ENCODE measurements at regions not wholly inside any gene's neighbourhood (a gene's known extent, or its start where the extent isn't known, plus 50 kb on each side); places are given as distances from the start of the nearest gene placed in this dataset.

DNA sequence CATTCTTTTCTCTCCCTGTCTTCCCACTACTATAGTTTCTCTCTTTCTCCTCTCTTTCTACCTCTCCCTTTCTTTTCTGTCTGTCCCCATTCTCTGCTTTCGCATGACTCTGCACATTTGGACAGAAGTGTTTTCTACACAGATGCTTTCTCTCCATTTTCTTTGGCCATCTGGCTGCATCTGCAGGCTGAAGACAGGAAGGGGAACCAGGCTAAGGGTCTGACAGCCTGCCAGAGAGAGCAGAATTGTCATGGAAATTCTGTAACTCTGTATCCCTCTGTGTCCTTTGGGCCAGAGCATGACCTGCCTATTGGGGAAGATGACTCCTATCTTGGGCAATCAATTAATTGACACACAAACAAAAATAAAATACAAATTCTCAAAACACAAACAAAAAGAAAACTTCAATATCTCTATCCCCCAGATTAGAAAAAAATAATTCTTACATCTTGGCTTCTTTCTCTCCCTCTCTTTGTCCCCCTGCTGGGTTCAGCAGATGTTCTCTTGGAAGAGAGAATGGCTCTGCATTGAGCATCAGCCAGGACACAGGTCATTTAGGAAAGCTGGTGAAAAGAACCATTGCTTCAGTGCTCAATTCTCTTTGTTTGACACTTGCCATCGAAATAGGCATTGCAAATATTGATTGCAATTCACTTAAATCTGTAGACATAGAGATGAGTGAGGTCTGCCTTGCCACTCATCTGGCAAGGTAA, 415.9 kb upstream of the KLF4 start:
- 69 to 74% (median 72%) methylated on average over 2 of the region's 2 CpGs for WGBS, 4 donors
- Histone ChIP-seq H3K27ac (no peak overlapping the region), H3K9me3 (replicated peaks in 1 of 3) (no peaks in the 10 kb centered on the region), H3K4me3 (no peak overlapping the region), H3K4me1 (replicated peaks in 1 of 2) (no peaks in the 10 kb centered on the region), H3K36me3 (replicated peaks in 1 of 2) (no peaks in the 10 kb centered on the region), H3K27me3 (no peaks in the 10 kb centered on the region)
- DNase-seq = peak in 3 of 7 donors; percentile 18 to 27 (median 20)
- intact Hi-C loops (cut with DNase I) = no loop called here
- TF ChIP-seq, protein P1, sequence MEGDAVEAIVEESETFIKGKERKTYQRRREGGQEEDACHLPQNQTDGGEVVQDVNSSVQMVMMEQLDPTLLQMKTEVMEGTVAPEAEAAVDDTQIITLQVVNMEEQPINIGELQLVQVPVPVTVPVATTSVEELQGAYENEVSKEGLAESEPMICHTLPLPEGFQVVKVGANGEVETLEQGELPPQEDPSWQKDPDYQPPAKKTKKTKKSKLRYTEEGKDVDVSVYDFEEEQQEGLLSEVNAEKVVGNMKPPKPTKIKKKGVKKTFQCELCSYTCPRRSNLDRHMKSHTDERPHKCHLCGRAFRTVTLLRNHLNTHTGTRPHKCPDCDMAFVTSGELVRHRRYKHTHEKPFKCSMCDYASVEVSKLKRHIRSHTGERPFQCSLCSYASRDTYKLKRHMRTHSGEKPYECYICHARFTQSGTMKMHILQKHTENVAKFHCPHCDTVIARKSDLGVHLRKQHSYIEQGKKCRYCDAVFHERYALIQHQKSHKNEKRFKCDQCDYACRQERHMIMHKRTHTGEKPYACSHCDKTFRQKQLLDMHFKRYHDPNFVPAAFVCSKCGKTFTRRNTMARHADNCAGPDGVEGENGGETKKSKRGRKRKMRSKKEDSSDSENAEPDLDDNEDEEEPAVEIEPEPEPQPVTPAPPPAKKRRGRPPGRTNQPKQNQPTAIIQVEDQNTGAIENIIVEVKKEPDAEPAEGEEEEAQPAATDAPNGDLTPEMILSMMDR (IDR thresholded peaks at IDR 0.05) = no peak
- TF ChIP-seq POLR2A (IDR thresholded peaks at IDR 0.05) = no peak

DNA sequence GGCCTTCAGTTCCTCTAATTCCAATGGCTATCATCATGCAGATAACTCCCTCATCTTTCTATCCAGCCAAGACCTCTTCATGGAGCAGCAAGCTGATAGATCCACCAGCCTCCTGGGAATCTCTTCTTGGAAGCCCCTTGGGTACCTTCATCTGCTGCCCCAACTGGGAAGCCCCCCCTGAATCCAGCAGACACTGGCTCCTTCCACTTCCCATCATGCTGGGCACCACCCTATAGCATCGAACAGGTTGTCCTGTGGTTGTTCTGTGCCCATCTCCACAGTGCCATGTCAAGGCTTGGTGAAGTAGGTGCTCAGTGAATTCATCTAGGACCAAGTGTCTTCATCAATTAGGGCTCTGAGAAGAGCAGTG, 410.4 kb upstream of the KLF4 start:
- 81 to 100% (median 92%) methylated on average over 1 of the region's 1 CpG for WGBS, 4 donors

DNA sequence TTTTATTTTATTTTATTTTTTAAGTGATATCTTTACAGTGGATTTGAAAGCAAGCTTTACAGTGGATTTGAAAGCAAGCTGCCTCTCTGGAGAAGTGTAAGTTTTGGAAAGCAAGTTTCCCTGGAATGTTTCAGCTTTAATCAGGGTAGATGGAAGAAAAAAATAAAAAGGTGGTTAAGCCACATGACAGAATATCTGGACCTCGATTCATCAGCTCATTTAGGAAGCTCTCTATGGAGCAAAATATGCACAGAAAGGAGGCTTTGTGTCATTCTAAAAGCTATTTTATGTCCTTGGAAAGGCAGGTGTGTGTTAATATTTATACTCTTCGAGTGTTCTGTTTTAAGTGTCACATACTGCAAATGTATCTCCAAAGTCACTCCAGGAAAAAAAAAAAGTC, 409.2 kb upstream of the KLF4 start:
- DNase-seq = no peak
- intact Hi-C loops (cut with DNase I) = no loop called here
- no peak for TF ChIP-seq POLR2A (IDR thresholded peaks at IDR 0.05)
- TF ChIP-seq, protein P1 (IDR thresholded peaks at IDR 0.05) = no peak
- Histone ChIP-seq H3K4me3 (no peak overlapping the region), H3K9me3 (replicated peaks in 1 of 3) (no peaks in the 10 kb centered on the region), H3K27me3 (no peaks in the 10 kb centered on the region), H3K27ac (no peak overlapping the region), H3K36me3 (replicated peaks in 1 of 2) (no peaks in the 10 kb centered on the region), H3K4me1 (replicated peaks in 1 of 2) (no peaks in the 10 kb centered on the region)
- WGBS, 4 donors = 60 to 73% (median 67%) methylated on average over 2 of the region's 2 CpGs

More for the DNA sequence above, 410.4 kb upstream of the KLF4 start:
- intact Hi-C loops (cut with DNase I) = no loop called here
- no peak for DNase-seq
- TF ChIP-seq, protein P1 (IDR thresholded peaks at IDR 0.05) = no peak
- no peak for TF ChIP-seq POLR2A (IDR thresholded peaks at IDR 0.05)
- no peaks in the 10 kb centered on the region for H3K27me3 ChIP-seq
- no peaks in the 10 kb centered on the region for H3K36me3 ChIP-seq (replicated peaks in 1 of 2)
- H3K27ac ChIP-seq = no peak overlapping the region
- H3K4me1 ChIP-seq (replicated peaks in 1 of 2) = no peaks in the 10 kb centered on the region
- H3K9me3 ChIP-seq (replicated peaks in 1 of 3) = no peaks in the 10 kb centered on the region
- no peak overlapping the region for H3K4me3 ChIP-seq

DNA sequence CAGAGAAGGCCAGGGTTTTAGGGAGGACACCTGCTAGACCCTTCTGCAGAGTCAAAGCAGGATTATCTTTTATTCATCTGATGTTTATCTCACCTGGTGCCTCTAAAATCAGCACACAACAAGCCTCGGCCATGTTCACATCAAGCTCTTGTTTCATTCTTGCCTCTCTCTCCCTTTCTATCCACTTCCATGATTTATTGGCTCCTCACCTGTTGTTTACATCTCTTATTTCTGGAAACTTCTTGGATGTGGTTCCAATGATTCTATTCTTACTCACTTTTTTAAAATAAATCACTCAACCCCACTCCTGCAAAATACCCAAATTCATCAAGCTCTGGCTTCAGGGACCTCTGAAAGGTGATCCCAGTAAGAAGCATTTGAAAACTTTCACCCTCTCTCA, 407.0 kb upstream of the KLF4 start:
- DNase-seq = no peak
- intact Hi-C loops (cut with DNase I) = no loop called here
- no peaks in the 10 kb centered on the region for H3K9me3 ChIP-seq (replicated peaks in 1 of 3)
- no peaks in the 10 kb centered on the region for H3K27me3 ChIP-seq
- H3K27ac ChIP-seq = no peak overlapping the region
- 90 to 95% (median 93%) methylated on average over 1 of the region's 1 CpG for WGBS, 4 donors
- H3K4me1 ChIP-seq (replicated peaks in 1 of 2) = no peaks in the 10 kb centered on the region
- no peaks in the 10 kb centered on the region for H3K36me3 ChIP-seq (replicated peaks in 1 of 2)
- TF ChIP-seq POLR2A (IDR thresholded peaks at IDR 0.05) = no peak
- no peak overlapping the region for H3K4me3 ChIP-seq

DNA sequence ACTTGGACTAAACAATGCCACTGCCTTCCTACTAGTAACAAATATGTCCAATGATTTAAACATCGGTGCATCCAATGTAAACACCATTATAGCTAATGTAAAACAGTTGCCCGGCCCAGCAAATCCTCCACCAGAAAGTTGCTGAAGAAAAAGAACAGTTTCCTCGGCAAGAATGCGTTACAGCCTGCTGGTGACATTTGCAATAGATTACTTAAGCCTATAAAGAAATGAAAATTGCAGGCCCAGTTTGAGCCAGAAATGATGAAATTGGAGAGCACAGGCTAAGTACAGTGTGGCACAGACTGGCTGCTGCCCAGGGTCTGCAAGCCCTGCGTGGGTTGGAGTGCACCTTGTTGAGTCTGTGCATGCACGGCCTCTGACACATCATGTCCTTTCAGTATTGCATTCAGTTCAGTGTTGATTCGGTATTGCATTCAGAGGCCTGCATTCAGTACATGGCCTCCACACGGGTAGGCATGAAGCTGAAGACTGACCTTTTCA, 406.0 kb upstream of the KLF4 start:
- Histone ChIP-seq H3K4me3 (no peak overlapping the region), H3K9me3 (replicated peaks in 1 of 3) (no peaks in the 10 kb centered on the region), H3K36me3 (replicated peaks in 1 of 2) (no peaks in the 10 kb centered on the region), H3K27ac (no peak overlapping the region), H3K27me3 (no peaks in the 10 kb centered on the region), H3K4me1 (replicated peaks in 1 of 2) (no peaks in the 10 kb centered on the region)
- no peak for DNase-seq
- TF ChIP-seq, protein P1 (IDR thresholded peaks at IDR 0.05) = no peak
- TF ChIP-seq POLR2A (IDR thresholded peaks at IDR 0.05) = no peak
- intact Hi-C loops (cut with DNase I) = no loop called here
- WGBS, 4 donors = 78 to 88% (median 84%) methylated on average over 8 of the region's 8 CpGs

Data from adrenal gland (tissue), 9 donors.